BJ (cell line): ENCODE measurements at regions not wholly inside any gene's neighbourhood (a gene's known extent, or its start where the extent isn't known, plus 50 kb on each side); places are given as distances from the start of the nearest gene placed in this dataset.

Source experiments
- CTCF ChIA-PET: fragments of 350-600 bp; formaldehyde crosslinking; extraction: SDS; loops from one replicate; lab custom pipeline; 2021; ENCODE audit warnings: antibody characterized with exemption, inconsistent platforms; lab: Yijun Ruan, JAX
- POLR2A ChIA-PET: fragments of 300-600 bp; sonication (Branson Sonifier 250); formaldehyde crosslinking; extraction: SDS; loops from one replicate; lab custom pipeline; 2021; ENCODE audit warnings: antibody characterized with exemption; lab: Charles Lee
- DNase-seq: peaks from one replicate; pipeline ENCODE4 v3.0.0-alpha.2; 2011; ENCODE audit warnings: low read depth
- H3K27me3 ChIP-seq: 2 replicates; pipeline ENCODE4 v1.6.0; 2011; ENCODE audit warnings: low read length; ENCODE audit not compliant: control insufficient read depth, insufficient read depth
- H3K36me3 ChIP-seq: 2 replicates; pipeline ENCODE4 v1.5.1; 2011; ENCODE audit warnings: low read length; ENCODE audit not compliant: control insufficient read depth, insufficient read depth
- H3K4me3 ChIP-seq: 2 replicates; pipeline ENCODE4 v1.5.1; 2011; ENCODE audit warnings: low read depth, mild to moderate bottlenecking, control low read depth, low read length
- TF ChIP-seq, protein P1 (sequence below): IDR thresholded peaks from 2 replicates; pipeline ENCODE4 v1.5.1; 2011; ENCODE audit warnings: low read depth, mild to moderate bottlenecking, control low read depth, inconsistent platforms, low read length, moderate library complexity; ENCODE audit not compliant: insufficient read depth

DNA sequence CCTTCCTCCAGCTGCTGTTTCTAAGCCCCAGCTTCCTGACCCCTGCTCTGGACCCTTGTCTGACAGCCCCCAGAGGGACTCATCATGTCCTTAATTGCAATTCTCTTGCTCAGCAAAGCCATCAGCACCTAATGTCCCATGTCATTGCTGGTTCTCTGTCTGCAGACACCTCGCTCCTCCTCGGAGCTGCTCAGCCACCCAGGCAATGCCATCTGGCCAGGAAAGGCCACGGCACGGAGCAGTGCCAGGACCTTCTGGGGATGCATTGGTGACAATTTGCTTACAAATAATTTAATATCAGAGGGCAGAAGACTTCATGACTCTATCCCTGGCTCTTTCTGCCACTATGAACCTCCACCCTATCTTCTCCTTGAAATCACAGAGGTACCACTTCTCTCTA, 107.0 kb upstream of the THY1 start:
- no peak for DNase-seq
- no peak overlapping the region for H3K4me3 ChIP-seq
- H3K27me3 ChIP-seq, result peaks cover 15% of the 10 kb centered on the region
- no peaks in the 10 kb centered on the region for H3K36me3 ChIP-seq
- ChIA-PET POLR2A (no interaction called here), CTCF (interaction anchor here (1.3 to 3.9 kb wide), 3 partner anchors 11 to 50 kb away, joined by 3 to 14 read pairs (median 5); no protein-coding TSS in a partner anchor)
- TF ChIP-seq, protein P1, sequence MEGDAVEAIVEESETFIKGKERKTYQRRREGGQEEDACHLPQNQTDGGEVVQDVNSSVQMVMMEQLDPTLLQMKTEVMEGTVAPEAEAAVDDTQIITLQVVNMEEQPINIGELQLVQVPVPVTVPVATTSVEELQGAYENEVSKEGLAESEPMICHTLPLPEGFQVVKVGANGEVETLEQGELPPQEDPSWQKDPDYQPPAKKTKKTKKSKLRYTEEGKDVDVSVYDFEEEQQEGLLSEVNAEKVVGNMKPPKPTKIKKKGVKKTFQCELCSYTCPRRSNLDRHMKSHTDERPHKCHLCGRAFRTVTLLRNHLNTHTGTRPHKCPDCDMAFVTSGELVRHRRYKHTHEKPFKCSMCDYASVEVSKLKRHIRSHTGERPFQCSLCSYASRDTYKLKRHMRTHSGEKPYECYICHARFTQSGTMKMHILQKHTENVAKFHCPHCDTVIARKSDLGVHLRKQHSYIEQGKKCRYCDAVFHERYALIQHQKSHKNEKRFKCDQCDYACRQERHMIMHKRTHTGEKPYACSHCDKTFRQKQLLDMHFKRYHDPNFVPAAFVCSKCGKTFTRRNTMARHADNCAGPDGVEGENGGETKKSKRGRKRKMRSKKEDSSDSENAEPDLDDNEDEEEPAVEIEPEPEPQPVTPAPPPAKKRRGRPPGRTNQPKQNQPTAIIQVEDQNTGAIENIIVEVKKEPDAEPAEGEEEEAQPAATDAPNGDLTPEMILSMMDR, result no peak

- Histone ChIP-seq H3K27me3 (peaks cover 20% of the 10 kb centered on the region), H3K4me3 (no peak overlapping the region), H3K36me3 (no peaks in the 10 kb centered on the region)
- TF ChIP-seq, protein P1, result no peak
- POLR2A ChIA-PET, result no interaction called here
- CTCF ChIA-PET, result interaction anchor here (1.0 to 3.9 kb wide), 4 partner anchors 9 to 49 kb away, joined by 3 to 14 read pairs (median 4); no protein-coding TSS in a partner anchor
- DNase-seq, result no peak
Measured at GRCh38 chr11:119529063-119529845, 106.3 kb upstream of the THY1 start.

DNA sequence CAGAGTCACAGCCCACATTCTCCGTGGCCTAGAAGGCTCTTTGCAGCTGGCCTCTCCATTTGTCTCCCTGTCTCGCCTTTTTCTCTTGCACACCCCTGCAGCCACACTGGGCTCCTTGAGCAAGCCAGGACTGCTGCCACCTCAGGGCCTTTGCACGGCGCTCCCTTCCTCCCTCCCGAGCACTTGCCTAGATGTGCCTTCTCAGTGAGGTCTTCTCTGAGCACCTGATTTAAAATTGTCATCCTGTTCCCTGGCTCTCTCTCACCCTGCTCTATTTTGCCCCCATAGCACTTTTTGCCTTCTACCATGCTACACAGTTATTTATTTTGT, 102.9 kb upstream of the THY1 start:
- POLR2A ChIA-PET, result no interaction called here
- TF ChIP-seq, protein P1, result no peak
- Histone ChIP-seq H3K4me3 (no peak overlapping the region), H3K36me3 (no peaks in the 10 kb centered on the region), H3K27me3 (peaks cover 16% of the 10 kb centered on the region)
- no peak for DNase-seq
- CTCF ChIA-PET, result interaction anchor here (10.1 kb wide), 1 partner anchor 9 kb away, joined by 65 read pairs; no protein-coding TSS in a partner anchor

GRCh38 chr11:119525180-119525866, 102.4 kb upstream of the THY1 start:
- peaks cover 16% of the 10 kb centered on the region for H3K27me3 ChIP-seq
- POLR2A ChIA-PET, result no interaction called here

More at GRCh38 chr11:119525180-119525866, 102.4 kb upstream of the THY1 start:
- TF ChIP-seq, protein P1, result no peak
- no peaks in the 10 kb centered on the region for H3K36me3 ChIP-seq
- DNase-seq, result no peak
- CTCF ChIA-PET, result interaction anchor here (10.1 kb wide), 1 partner anchor 9 kb away, joined by 65 read pairs; no protein-coding TSS in a partner anchor
- H3K4me3 ChIP-seq, result no peak overlapping the region
